Keratinocyte (primary cell): ENCODE measurements at regions not wholly inside any gene's neighbourhood (a gene's known extent, or its start where the extent isn't known, plus 50 kb on each side); places are given as distances from the start of the nearest gene placed in this dataset.

Experiments used
- DNase-seq: peaks from one replicate; pipeline ENCODE4 v3.0.0-alpha.2; 2011; ENCODE audit warnings: low read depth, missing footprints, low spot score
- FAIRE-seq: peaks from 2 replicates; lab custom pipeline; 2011; peaks lifted over from hg19 to GRCh38; lab: Jason Lieb, UNC
- H2AFZ ChIP-seq: 2 replicates; pipeline ENCODE4 v1.6.0; 2012; ENCODE audit warnings: low read length, control low read depth, inconsistent platforms; ENCODE audit not compliant: control insufficient read depth
- H3K27ac ChIP-seq: 2 replicates; pipeline ENCODE4 v1.5.1; 2011; ENCODE audit warnings: low read length; ENCODE audit not compliant: control insufficient read depth, insufficient read depth
- H3K27me3 ChIP-seq: 3 replicates; pipeline ENCODE4 v1.6.0; 2011; ENCODE audit warnings: low read length; ENCODE audit not compliant: control insufficient read depth, insufficient read depth; ENCODE audit errors: extremely low read depth
- H3K36me3 ChIP-seq, 2 experiments: 2 replicates in 1 of 2; 3 replicates in 1 of 2; pipeline ENCODE4 v1.5.1; 2011; ENCODE audit warnings: low read length in 2 of 2, mild to moderate bottlenecking in 1 of 2; ENCODE audit not compliant: control insufficient read depth in 2 of 2, insufficient read depth in 2 of 2; ENCODE audit errors: extremely low read depth in 1 of 2
- H3K4me1 ChIP-seq: 3 replicates; pipeline ENCODE4 v1.5.1; 2011; ENCODE audit warnings: low read length; ENCODE audit not compliant: control insufficient read depth, insufficient read depth; ENCODE audit errors: extremely low read depth
- H3K4me2 ChIP-seq: 3 replicates; pipeline ENCODE4 v1.6.0; 2011; ENCODE audit warnings: low read depth, low read length; ENCODE audit not compliant: control insufficient read depth, insufficient read depth; ENCODE audit errors: extremely low read depth
- H3K4me3 ChIP-seq, 3 experiments: fragments of 200-600 bp in 1 of 3; sonication (generic) in 1 of 3; 2 replicates in 2 of 3; 3 replicates in 1 of 3; pipeline ENCODE4 v1.5.1; 2011 to 2016; ENCODE audit warnings: low read length in 3 of 3, mild to moderate bottlenecking in 3 of 3, control low read depth in 2 of 3, inconsistent platforms in 1 of 3, low read depth in 1 of 3, mixed read lengths in 1 of 3, mixed run types in 1 of 3, moderate library complexity in 1 of 3; ENCODE audit not compliant: control insufficient read depth in 2 of 3, insufficient read depth in 2 of 3; ENCODE audit errors: extremely low read depth in 1 of 3
- H3K79me2 ChIP-seq: 2 replicates; pipeline ENCODE4 v1.6.0; 2012; ENCODE audit warnings: low read length; ENCODE audit not compliant: control insufficient read depth, insufficient read depth
- H3K9ac ChIP-seq: 3 replicates; pipeline ENCODE4 v1.6.0; 2011; ENCODE audit warnings: low read length; ENCODE audit not compliant: control insufficient read depth, insufficient read depth; ENCODE audit errors: extremely low read depth
- H3K9me1 ChIP-seq: 3 replicates; pipeline ENCODE4 v1.6.0; 2011; ENCODE audit warnings: low read length; ENCODE audit not compliant: control insufficient read depth, insufficient read depth; ENCODE audit errors: extremely low read depth
- H3K9me3 ChIP-seq: 2 replicates; pipeline ENCODE4 v1.5.1; 2012; ENCODE audit warnings: low read depth, low read length; ENCODE audit not compliant: control insufficient read depth
- H4K20me1 ChIP-seq: 3 replicates; pipeline ENCODE4 v1.6.0; 2011; ENCODE audit warnings: low read length; ENCODE audit not compliant: control insufficient read depth, insufficient read depth; ENCODE audit errors: extremely low read depth
- EZH2 ChIP-seq: IDR thresholded peaks from one replicate; pipeline ENCODE4 v1.6.1; 2012; ENCODE audit warnings: inconsistent platforms, mild to moderate bottlenecking, low read length, moderate library complexity
- dilution Hi-C: fragments of 300-500 bp; cut with MboI; formaldehyde crosslinking; loops from one replicate; pipeline ENCODE4 v1.7.0; 2020; ENCODE audit warnings: low sequenced_read_pairs; ENCODE audit not compliant: extremely low pct_ligation_motif_present
- TF ChIP-seq, protein P1 (sequence below), 3 experiments: IDR thresholded peaks in 1 of 3; conservative IDR thresholded peaks in 1 of 3; optimal IDR thresholded peaks in 1 of 3; 2 replicates in 2 of 3; 3 replicates in 1 of 3; pipeline versions ENCODE3 to v1.5.1; 2011; ENCODE audit warnings: low read length in 3 of 3, mild to moderate bottlenecking in 3 of 3, moderate library complexity in 2 of 3, control low read depth in 1 of 3, inconsistent platforms in 1 of 3; ENCODE audit not compliant: insufficient read depth in 2 of 3; ENCODE audit errors: extremely low read depth in 1 of 3

DNA sequence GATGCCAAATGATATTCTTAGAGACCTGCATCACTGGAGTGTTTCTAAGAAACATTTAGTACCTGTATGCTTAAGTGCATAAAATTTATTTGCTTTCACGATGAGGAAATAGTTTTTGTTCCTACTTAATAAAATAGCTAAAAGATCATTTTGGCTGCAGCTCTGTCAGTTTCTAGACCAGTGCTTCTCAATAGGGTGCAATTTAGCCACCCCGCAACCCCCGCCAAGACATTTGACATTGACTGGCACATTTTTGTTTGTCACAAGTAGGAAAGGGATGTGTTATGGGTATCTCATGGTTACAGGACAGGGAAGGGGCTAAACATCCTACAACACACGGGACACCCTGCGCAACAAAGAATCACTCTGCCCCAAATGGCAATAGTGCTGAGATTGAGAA lies 335.7 kb upstream of the HSF2 start:
- H3K9ac ChIP-seq, result no peak overlapping the region
- DNase-seq (no peak), FAIRE-seq (no peak)
- dilution Hi-C loops, result no loop called here
- no peak overlapping the region for H3K4me3 ChIP-seq
- no peak overlapping the region for H3K4me2 ChIP-seq
- no peaks in the 10 kb centered on the region for H3K9me3 ChIP-seq
- H3K27ac ChIP-seq, result no peak overlapping the region
- H3K36me3 ChIP-seq, result no peaks in the 10 kb centered on the region
- H3K4me1 ChIP-seq, result no peaks in the 10 kb centered on the region
- H3K79me2 ChIP-seq, result no peaks in the 10 kb centered on the region
- no peaks in the 10 kb centered on the region for H4K20me1 ChIP-seq
- H3K27me3 ChIP-seq, result no peaks in the 10 kb centered on the region
- no peak overlapping the region for H2AFZ ChIP-seq
- TF ChIP-seq, protein P1, sequence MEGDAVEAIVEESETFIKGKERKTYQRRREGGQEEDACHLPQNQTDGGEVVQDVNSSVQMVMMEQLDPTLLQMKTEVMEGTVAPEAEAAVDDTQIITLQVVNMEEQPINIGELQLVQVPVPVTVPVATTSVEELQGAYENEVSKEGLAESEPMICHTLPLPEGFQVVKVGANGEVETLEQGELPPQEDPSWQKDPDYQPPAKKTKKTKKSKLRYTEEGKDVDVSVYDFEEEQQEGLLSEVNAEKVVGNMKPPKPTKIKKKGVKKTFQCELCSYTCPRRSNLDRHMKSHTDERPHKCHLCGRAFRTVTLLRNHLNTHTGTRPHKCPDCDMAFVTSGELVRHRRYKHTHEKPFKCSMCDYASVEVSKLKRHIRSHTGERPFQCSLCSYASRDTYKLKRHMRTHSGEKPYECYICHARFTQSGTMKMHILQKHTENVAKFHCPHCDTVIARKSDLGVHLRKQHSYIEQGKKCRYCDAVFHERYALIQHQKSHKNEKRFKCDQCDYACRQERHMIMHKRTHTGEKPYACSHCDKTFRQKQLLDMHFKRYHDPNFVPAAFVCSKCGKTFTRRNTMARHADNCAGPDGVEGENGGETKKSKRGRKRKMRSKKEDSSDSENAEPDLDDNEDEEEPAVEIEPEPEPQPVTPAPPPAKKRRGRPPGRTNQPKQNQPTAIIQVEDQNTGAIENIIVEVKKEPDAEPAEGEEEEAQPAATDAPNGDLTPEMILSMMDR (optimal IDR thresholded peaks at IDR 0.05 in 1 of 3, IDR thresholded peaks at IDR 0.05 in 1 of 3, conservative IDR thresholded peaks at IDR 0.05 in 1 of 3; ENCODE audit: extremely low read depth in 1 of 3, insufficient read depth in 2 of 3, low read length in 3 of 3), result no peak
- H3K9me1 ChIP-seq, result no peaks in the 10 kb centered on the region

DNA sequence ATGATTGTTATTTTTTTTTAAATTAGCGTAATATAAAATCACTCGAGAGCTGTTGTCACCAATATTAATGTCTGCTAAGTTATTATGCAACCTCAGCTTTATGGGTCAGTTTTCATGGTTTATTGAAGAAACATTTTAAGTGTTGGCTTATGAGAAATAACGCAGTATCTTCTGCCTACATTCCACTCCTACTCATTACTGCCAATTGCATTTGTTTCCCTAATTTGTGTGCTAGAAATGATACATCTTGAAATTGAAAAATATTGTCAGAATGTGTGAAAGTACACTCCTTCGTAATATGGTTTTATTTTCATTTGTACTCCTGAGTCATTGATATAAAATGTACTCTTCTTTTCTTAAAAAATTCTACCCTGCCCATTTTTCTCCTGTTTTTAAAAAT lies 333.3 kb upstream of the HSF2 start:
- no peak overlapping the region for H3K4me3 ChIP-seq
- dilution Hi-C loops, result no loop called here
- no peaks in the 10 kb centered on the region for H3K79me2 ChIP-seq
- no peaks in the 10 kb centered on the region for H3K4me1 ChIP-seq
- TF ChIP-seq, protein P1 (optimal IDR thresholded peaks at IDR 0.05 in 1 of 3, IDR thresholded peaks at IDR 0.05 in 1 of 3, conservative IDR thresholded peaks at IDR 0.05 in 1 of 3; ENCODE audit: extremely low read depth in 1 of 3, insufficient read depth in 2 of 3, low read length in 3 of 3), result no peak
- TF ChIP-seq EZH2, result no peak
- FAIRE-seq (no peak), DNase-seq (no peak)
- H3K4me2 ChIP-seq, result no peak overlapping the region
- H3K9me1 ChIP-seq, result no peaks in the 10 kb centered on the region
- no peaks in the 10 kb centered on the region for H4K20me1 ChIP-seq
- H3K36me3 ChIP-seq, result no peaks in the 10 kb centered on the region
- H3K27ac ChIP-seq, result no peak overlapping the region
- H3K9ac ChIP-seq, result no peak overlapping the region
- no peaks in the 10 kb centered on the region for H3K27me3 ChIP-seq
- no peaks in the 10 kb centered on the region for H3K9me3 ChIP-seq
- H2AFZ ChIP-seq, result no peak overlapping the region
